GM04503 (cell line): ENCODE measurements at regions not wholly inside any gene's neighbourhood (a gene's known extent, or its start where the extent isn't known, plus 50 kb on each side); places are given as distances from the start of the nearest gene placed in this dataset.
"Not testable (repeated sequence)": the region's sequence is repeated elsewhere in the genome, so short reads cannot be mapped to it uniquely, and the experiment has no call there.

Source experiments
- DNase-seq: peaks from one replicate; pipeline ENCODE4 v3.0.0-alpha.2; 2012; ENCODE audit warnings: low read depth

GRCh38 chr4:173475751-173476150, 54.3 kb downstream of the HAND2 start:
- no peak for DNase-seq

GRCh38 chr4:173469622-173470021, 60.4 kb downstream of the HAND2 start:
- DNase-seq = no peak

GRCh38 chr4:173468314-173468713, 61.7 kb downstream of the HAND2 start:
- DNase-seq = no peak

GRCh38 chr4:173466101-173466500, 63.9 kb downstream of the HAND2 start:
- peak; percentile 39 for DNase-seq

DNA sequence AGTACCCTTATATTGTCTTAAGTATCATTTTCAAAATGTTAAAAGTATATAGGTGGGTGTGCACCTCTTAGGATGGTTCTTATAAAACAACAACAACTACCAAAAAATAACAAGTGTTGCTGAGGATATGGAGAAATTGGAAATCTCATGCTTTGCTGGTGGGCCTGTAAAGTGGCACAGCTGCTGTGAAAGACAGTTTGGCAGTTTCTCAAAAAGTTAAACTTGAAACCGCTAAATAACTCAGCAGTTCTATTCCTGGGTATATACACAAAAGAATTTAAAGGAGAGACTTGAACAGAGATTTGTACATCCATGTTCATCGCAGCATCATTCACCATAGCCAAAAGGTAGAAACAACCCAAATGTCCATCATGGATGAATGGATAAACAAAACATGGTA, 65.5 kb downstream of the HAND2 start:
- no peak for DNase-seq

- no peak for DNase-seq
Observed at GRCh38 chr4:173463816-173464215, 64.9 kb upstream of the SCRG1 start.

DNA sequence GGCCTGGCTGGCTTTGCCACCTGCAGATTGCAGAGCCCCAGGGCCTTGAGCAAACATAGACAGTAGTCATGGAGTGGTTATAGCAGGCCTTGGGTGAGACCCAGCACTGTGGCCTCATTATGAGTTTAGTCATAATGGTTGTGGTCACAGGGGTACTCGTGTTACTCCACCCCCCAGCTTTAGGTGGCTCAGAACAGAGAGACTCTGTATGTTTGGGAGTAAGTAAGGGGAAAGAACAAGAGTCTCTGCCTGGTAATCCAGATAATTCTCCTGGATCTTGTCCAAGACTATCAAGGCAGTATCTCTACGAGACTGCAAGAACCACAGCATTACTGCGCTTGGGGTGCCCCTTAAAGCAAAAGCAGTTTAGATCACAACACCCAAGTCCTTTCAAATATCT, 62.3 kb upstream of the SCRG1 start:
- DNase-seq = no peak

DNA sequence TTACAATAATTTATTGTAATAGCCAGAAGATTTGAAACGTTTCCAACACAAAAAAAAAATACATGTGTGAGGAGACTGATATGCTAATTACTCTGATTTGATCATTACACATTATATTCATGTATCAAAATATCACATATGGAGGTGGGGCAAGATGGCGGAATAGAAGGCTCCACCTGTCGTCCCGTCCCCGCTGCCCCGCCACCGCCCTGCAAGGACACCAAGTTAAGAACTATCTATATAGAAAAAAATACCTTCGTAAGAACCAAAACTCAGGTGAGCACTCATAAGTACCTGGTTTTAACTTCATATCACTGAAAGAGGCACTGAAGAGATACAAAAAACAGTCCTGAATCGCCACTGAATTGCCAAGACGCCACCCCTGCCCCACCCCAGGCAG, 60.9 kb upstream of the SCRG1 start:
- no peak for DNase-seq

GRCh38 chr4:173457893-173458292, 59.0 kb upstream of the SCRG1 start:
- DNase-seq = no peak

DNA sequence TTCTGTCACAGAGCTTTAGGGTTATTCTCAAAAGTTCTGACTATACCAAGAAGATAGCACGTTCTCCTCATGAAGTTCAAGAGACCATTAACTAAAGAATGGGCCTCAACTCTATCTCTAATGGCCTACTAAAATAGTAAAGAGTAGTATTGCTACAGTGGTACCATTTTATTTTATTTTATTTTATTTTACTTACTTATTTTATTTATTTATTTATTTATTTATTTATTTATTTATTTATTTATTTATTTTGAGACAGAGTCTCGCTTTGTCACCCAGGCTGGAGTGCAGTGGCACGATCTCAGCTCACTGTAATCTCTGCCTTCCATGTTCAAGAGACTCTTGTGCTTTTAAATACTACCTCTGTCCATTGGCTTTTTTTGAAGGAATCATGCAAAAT, 52.5 kb upstream of the SCRG1 start:
- not testable (repeated sequence) for DNase-seq

- no peak for DNase-seq
Observed at GRCh38 chr4:173450281-173450680, 51.4 kb upstream of the SCRG1 start.

GRCh38 chr4:173449380-173449717, 50.4 kb upstream of the SCRG1 start:
- DNase-seq = no peak

DNA sequence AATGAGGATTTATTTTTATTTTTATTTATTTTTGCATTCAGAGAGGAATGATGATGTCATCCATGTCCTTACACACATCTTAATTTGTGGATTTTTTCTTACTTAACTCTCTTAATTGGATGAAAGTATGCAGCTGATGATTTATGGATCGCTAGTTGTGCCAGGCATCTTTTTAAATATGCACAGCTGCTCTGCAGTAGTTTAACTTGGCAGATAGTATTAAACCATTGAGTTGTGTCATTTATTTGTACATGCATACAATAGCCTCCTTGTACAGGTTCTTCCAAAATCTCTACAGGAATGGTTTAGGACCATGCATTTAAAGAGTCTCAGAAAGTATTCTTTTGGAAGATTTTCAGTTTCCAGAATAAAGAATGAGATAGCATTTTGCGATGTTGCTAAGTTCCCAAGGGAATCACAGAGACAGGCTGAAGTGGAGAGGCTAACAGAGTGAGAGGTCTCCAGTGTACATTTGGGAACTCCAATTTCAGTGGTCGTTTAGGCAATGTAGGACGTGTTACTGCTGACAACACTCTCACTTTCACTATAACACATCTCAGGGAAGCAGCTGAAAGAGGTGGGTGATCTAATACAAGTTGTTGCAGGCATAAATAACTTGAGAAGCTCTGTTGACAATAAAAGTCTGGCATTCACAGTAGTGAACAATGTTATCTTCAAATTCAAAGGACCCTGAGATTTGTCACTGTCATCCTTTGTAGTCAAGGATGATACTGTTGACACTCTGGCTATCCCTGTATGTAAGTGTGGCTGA, 49.9 kb upstream of the SCRG1 start:
- peak; percentile 61 for DNase-seq
